Mesenchymal stem cell (in vitro differentiated cells and primary cell): ENCODE measurements at regions not wholly inside any gene's neighbourhood (a gene's known extent, or its start where the extent isn't known, plus 50 kb on each side); places are given as distances from the start of the nearest gene placed in this dataset.

Experiments used
- DNase-seq: peaks from one replicate; pipeline ENCODE4 v3.0.0-alpha.2; 2013
- H2AFZ ChIP-seq: one replicate; pipeline ENCODE4 v1.6.1; 2013; ENCODE audit warnings: low read depth, mild to moderate bottlenecking, control low read depth, inconsistent platforms, low read length, moderate library complexity
- H2AK5ac ChIP-seq: 2 replicates; pipeline ENCODE4 v1.6.1; 2013; ENCODE audit warnings: low read length, moderate library complexity, mild to moderate bottlenecking, inconsistent platforms; ENCODE audit not compliant: severe bottlenecking
- H2BK120ac ChIP-seq: one replicate; pipeline ENCODE4 v1.6.1; 2013; ENCODE audit warnings: low read depth, mild to moderate bottlenecking, inconsistent platforms, low read length, moderate library complexity
- H2BK12ac ChIP-seq, 2 experiments: one replicate each; pipeline ENCODE4 v1.6.1; 2013; ENCODE audit warnings: inconsistent platforms in 2 of 2, low read length in 2 of 2, mild to moderate bottlenecking in 2 of 2, moderate library complexity in 2 of 2, control low read depth in 1 of 2
- H2BK15ac ChIP-seq: one replicate; pipeline ENCODE4 v1.6.1; 2013; ENCODE audit warnings: mild to moderate bottlenecking, low read depth, inconsistent platforms; ENCODE audit not compliant: poor library complexity, severe bottlenecking
- H2BK5ac ChIP-seq: 2 replicates; pipeline ENCODE4 v1.6.1; 2013; ENCODE audit warnings: low read depth, mild to moderate bottlenecking, low read length, control low read depth, inconsistent platforms; ENCODE audit not compliant: poor library complexity, severe bottlenecking
- H3K14ac ChIP-seq, 2 experiments: one replicate each; pipeline ENCODE4 v1.6.1; 2013; ENCODE audit warnings: inconsistent platforms in 2 of 2, low read length in 2 of 2, control low read depth in 1 of 2, mild to moderate bottlenecking in 1 of 2, moderate library complexity in 1 of 2
- H3K18ac ChIP-seq, 2 experiments: one replicate each; pipeline ENCODE4 v1.6.1; 2013; ENCODE audit warnings: inconsistent platforms in 2 of 2, low read length in 2 of 2, control low read depth in 1 of 2, low read depth in 1 of 2, mild to moderate bottlenecking in 1 of 2
- H3K23ac ChIP-seq, 2 experiments: one replicate each; pipeline ENCODE4 v1.6.1; 2013; ENCODE audit warnings: inconsistent platforms in 2 of 2, low read length in 2 of 2, mild to moderate bottlenecking in 2 of 2, moderate library complexity in 2 of 2, control low read depth in 1 of 2
- H3K27ac ChIP-seq: 2 replicates; pipeline ENCODE4 v1.5.1; 2013; ENCODE audit warnings: mild to moderate bottlenecking, moderate library complexity, low read length, control low read depth, inconsistent platforms; ENCODE audit not compliant: poor library complexity, severe bottlenecking
- H3K27me3 ChIP-seq, 2 experiments: 2 replicates each; pipeline versions ENCODE4 v1.6.1 to v1.7.0; 2013; ENCODE audit warnings: low read length in 2 of 2, mild to moderate bottlenecking in 2 of 2, moderate library complexity in 2 of 2, control low read depth in 1 of 2, inconsistent platforms in 1 of 2; ENCODE audit not compliant: control insufficient read depth in 1 of 2, insufficient read depth in 1 of 2
- H3K36me3 ChIP-seq, 2 experiments: 2 replicates each; pipeline versions ENCODE4 v1.6.1 to v1.7.0; 2013; ENCODE audit warnings: low read length in 2 of 2, control low read depth in 1 of 2, inconsistent platforms in 1 of 2, low read depth in 1 of 2, mild to moderate bottlenecking in 1 of 2; ENCODE audit not compliant: insufficient read depth in 2 of 2, control insufficient read depth in 1 of 2
- H3K4ac ChIP-seq, 2 experiments: one replicate each; pipeline ENCODE4 v1.6.1; 2013; ENCODE audit warnings: inconsistent platforms in 2 of 2, low read length in 2 of 2, mild to moderate bottlenecking in 2 of 2, moderate library complexity in 2 of 2, control low read depth in 1 of 2, low read depth in 1 of 2
- H3K4me1 ChIP-seq: 2 replicates; pipeline ENCODE4 v1.6.1; 2013; ENCODE audit warnings: low read depth, low read length, control low read depth; ENCODE audit not compliant: control insufficient read depth, insufficient read depth
- H3K4me2 ChIP-seq: 2 replicates; pipeline ENCODE4 v1.6.1; 2013; ENCODE audit warnings: low read length, mild to moderate bottlenecking, inconsistent platforms; ENCODE audit not compliant: poor library complexity, severe bottlenecking
- H3K4me3 ChIP-seq, 2 experiments: 2 replicates each; pipeline versions ENCODE4 v1.5.1 to v1.7.0; 2013; ENCODE audit warnings: low read length in 2 of 2, mild to moderate bottlenecking in 2 of 2, control low read depth in 1 of 2, low read depth in 1 of 2; ENCODE audit not compliant: insufficient read depth in 1 of 2
- H3K79me1 ChIP-seq: replicated peaks from 2 replicates; pipeline ENCODE4 v1.6.1; 2013; ENCODE audit warnings: mild to moderate bottlenecking, control low read depth, low read length, inconsistent platforms; ENCODE audit not compliant: poor library complexity, severe bottlenecking
- H3K9ac ChIP-seq: 2 replicates; pipeline ENCODE4 v1.7.0; 2013; ENCODE audit warnings: mild to moderate bottlenecking, low read length, moderate library complexity
- H3K9me3 ChIP-seq: 2 replicates; pipeline ENCODE4 v1.7.0; 2013; ENCODE audit warnings: mild to moderate bottlenecking, low read length; ENCODE audit not compliant: control insufficient read depth
- H4K8ac ChIP-seq: one replicate; pipeline ENCODE4 v1.6.1; 2013; ENCODE audit warnings: inconsistent platforms, mild to moderate bottlenecking, low read length, moderate library complexity
- H4K91ac ChIP-seq: one replicate; pipeline ENCODE4 v1.6.1; 2013; ENCODE audit warnings: mild to moderate bottlenecking, low read length, inconsistent platforms
- WGBS: methylation state at CpG from one replicate; pipeline ENCODE4 v1.1.7; 2013; ENCODE audit warnings: mixed read lengths; 5-methylcytosine and 5-hydroxymethylcytosine counted together

- WGBS, result 88% methylated on average over 2 of the region's 3 CpGs
- H3K36me3 ChIP-seq, result no peaks in the 10 kb centered on the region
- no peak overlapping the region for H3K14ac ChIP-seq
- no peak overlapping the region for H3K23ac ChIP-seq
- no peaks in the 10 kb centered on the region for H3K27me3 ChIP-seq
- no peak overlapping the region for H3K4ac ChIP-seq
- no peak overlapping the region for H2BK15ac ChIP-seq
- no peak overlapping the region for H2AK5ac ChIP-seq
- no peak overlapping the region for H3K18ac ChIP-seq
- no peaks in the 10 kb centered on the region for H3K79me1 ChIP-seq
- H3K9me3 ChIP-seq, result peaks cover 8% of the 10 kb centered on the region
- H2BK12ac ChIP-seq, result no peak overlapping the region
- H3K4me3 ChIP-seq, result no peak overlapping the region
- no peak overlapping the region for H2BK5ac ChIP-seq
- H3K4me2 ChIP-seq, result no peak overlapping the region
- H4K91ac ChIP-seq, result no peak overlapping the region
- H2BK120ac ChIP-seq, result no peak overlapping the region
- DNase-seq, result no peak
- H3K9ac ChIP-seq, result no peak overlapping the region
- no peak overlapping the region for H4K8ac ChIP-seq
- no peak overlapping the region for H2AFZ ChIP-seq
- no peak overlapping the region for H3K27ac ChIP-seq
- H3K4me1 ChIP-seq, result no peaks in the 10 kb centered on the region
Measured at GRCh38 chr4:78704981-78705683, 71.0 kb upstream of the BMP2K start.

- Histone ChIP-seq H3K4me3 (no peak overlapping the region), H3K23ac (no peak overlapping the region), H3K79me1 (no peaks in the 10 kb centered on the region), H3K4me1 (no peaks in the 10 kb centered on the region), H2BK5ac (no peak overlapping the region), H3K9ac (no peak overlapping the region), H3K9me3 (peaks cover 8% of the 10 kb centered on the region), H3K4ac (no peak overlapping the region), H2BK15ac (no peak overlapping the region), H3K18ac (no peak overlapping the region), H2BK12ac (no peak overlapping the region), H3K27ac (no peak overlapping the region), H3K14ac (no peak overlapping the region), H3K36me3 (no peaks in the 10 kb centered on the region), H2AK5ac (no peak overlapping the region), H3K4me2 (no peak overlapping the region), H4K91ac (no peak overlapping the region), H3K27me3 (no peaks in the 10 kb centered on the region), H2AFZ (no peak overlapping the region), H4K8ac (no peak overlapping the region), H2BK120ac (no peak overlapping the region)
- WGBS, result 33% methylated on average over 6 of the region's 6 CpGs
- DNase-seq, result no peak
Measured at GRCh38 chr4:78706302-78706701, 69.8 kb upstream of the BMP2K start.

GRCh38 chr4:78707268-78707667 is 68.9 kb upstream of the BMP2K start:
- Histone ChIP-seq H2BK5ac (no peak overlapping the region), H3K79me1 (no peaks in the 10 kb centered on the region), H3K27ac (no peak overlapping the region), H3K14ac (no peak overlapping the region), H3K4me1 (no peaks in the 10 kb centered on the region), H4K91ac (no peak overlapping the region), H2BK15ac (no peak overlapping the region), H3K9ac (no peak overlapping the region), H4K8ac (no peak overlapping the region), H2BK120ac (no peak overlapping the region), H3K4me3 (no peak overlapping the region), H2AK5ac (no peak overlapping the region), H2BK12ac (no peak overlapping the region), H3K27me3 (no peaks in the 10 kb centered on the region), H3K4ac (no peak overlapping the region), H3K23ac (no peak overlapping the region), H3K9me3 (peaks cover 8% of the 10 kb centered on the region), H3K18ac (no peak overlapping the region), H3K36me3 (no peaks in the 10 kb centered on the region), H2AFZ (no peak overlapping the region), H3K4me2 (no peak overlapping the region)
- no peak for DNase-seq
- WGBS, result no CpG with 5 or more reads among the region's 2 CpGs

- Histone ChIP-seq H4K91ac (no peak overlapping the region), H3K14ac (no peak overlapping the region), H3K27me3 (no peaks in the 10 kb centered on the region), H2BK5ac (no peak overlapping the region), H3K23ac (no peak overlapping the region), H2BK120ac (no peak overlapping the region), H2BK15ac (no peak overlapping the region), H3K18ac (no peak overlapping the region), H3K4ac (no peak overlapping the region), H3K9ac (no peak overlapping the region), H3K4me1 (no peaks in the 10 kb centered on the region), H2AK5ac (no peak overlapping the region), H2BK12ac (no peak overlapping the region), H3K4me3 (no peak overlapping the region), H3K36me3 (no peaks in the 10 kb centered on the region), H3K79me1 (no peaks in the 10 kb centered on the region), H2AFZ (no peak overlapping the region), H4K8ac (no peak overlapping the region), H3K9me3 (peaks cover 8% of the 10 kb centered on the region), H3K27ac (no peak overlapping the region), H3K4me2 (no peak overlapping the region)
- WGBS, result 91% methylated on average over 4 of the region's 5 CpGs
- DNase-seq, result no peak
Measured at GRCh38 chr4:78707793-78708192, 68.4 kb upstream of the BMP2K start.
